IPS-NIHi7 (cell line): ENCODE measurements at regions not wholly inside any gene's neighbourhood (a gene's known extent, or its start where the extent isn't known, plus 50 kb on each side); places are given as distances from the start of the nearest gene placed in this dataset.
"Not testable (repeated sequence)": the region's sequence is repeated elsewhere in the genome, so short reads cannot be mapped to it uniquely, and the experiment has no call there.

ENCODE experiments used
- DNase-seq: peaks from one replicate; pipeline ENCODE4 v3.0.0; 2012; ENCODE audit warnings: mixed read lengths; ENCODE audit errors: extremely low spot score

DNA sequence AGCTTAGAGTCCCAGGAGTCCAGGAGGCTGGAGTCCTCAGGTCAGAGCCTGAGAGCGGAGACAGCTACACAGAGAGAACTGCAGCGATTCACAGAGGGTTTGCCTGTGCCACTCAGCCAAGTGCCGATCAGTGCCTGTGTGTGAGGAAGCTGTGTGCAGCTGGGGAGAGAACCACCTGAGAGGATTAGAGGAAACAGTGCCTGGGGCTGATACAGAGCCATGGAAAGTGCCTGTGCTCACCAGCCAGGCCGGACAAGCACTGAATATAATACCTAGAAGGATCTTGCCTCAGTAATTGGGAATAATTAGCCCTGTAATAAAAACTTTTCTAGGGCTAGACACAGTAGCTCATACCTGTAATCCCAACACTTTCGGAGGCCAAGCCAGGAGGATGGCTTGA lies 134.7 kb downstream of the ARHGAP11B start:
- not testable (repeated sequence) for DNase-seq

DNA sequence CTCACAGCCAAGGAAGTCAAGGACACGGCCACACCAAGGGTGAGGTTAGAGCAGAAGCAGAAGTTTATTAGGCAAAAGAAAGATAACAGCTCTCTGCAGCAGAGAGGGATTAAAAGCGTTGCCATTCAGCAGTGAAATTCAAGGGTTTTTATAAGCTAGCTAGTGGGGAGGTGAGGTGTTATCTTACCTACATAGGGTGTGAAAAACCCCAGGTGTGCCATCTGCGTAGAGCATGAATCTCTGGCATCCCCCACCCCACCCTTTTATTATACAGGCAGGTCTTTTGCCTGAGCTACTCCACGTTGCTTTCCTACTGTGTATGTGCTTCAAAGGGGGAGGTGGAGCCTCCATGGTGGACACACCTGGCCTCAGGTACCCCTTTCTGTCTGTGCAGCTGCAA lies 135.4 kb downstream of the ARHGAP11B start:
- DNase-seq = not testable (repeated sequence)

- DNase-seq = not testable (repeated sequence)
Measured at GRCh38 chr15:30769390-30770124, 134.2 kb upstream of the FAN1 start.

DNA sequence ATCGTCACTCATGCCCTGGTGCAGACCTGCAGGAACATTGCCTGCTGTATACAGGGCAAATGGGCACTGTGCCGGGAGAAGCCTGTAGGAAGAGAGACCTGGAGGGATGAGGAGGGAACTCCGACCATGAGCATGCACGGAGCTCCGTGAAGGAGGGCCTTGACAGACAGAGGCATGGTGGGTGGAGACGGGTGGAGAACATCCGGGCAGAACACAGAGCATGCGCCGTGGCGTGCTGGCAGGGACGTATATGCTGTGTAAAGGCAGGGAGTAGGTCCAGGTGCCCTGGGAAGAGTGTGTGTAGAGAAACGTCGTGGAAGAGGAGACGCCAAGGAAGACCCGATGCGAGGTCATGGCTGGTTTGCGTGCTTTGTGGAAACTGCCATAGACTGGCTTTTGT lies 133.0 kb upstream of the FAN1 start:
- DNase-seq = no peak

- DNase-seq = no peak
Measured at GRCh38 chr15:30783019-30783418, 120.7 kb upstream of the FAN1 start.

- DNase-seq = no peak
Measured at GRCh38 chr15:30788595-30788994, 115.1 kb upstream of the FAN1 start.

- DNase-seq = peak; percentile 22
Measured at GRCh38 chr15:30791239-30792175, 112.2 kb upstream of the FAN1 start.

- DNase-seq = not testable (repeated sequence)
Measured at GRCh38 chr15:30792843-30793242, 110.9 kb upstream of the FAN1 start.

DNA sequence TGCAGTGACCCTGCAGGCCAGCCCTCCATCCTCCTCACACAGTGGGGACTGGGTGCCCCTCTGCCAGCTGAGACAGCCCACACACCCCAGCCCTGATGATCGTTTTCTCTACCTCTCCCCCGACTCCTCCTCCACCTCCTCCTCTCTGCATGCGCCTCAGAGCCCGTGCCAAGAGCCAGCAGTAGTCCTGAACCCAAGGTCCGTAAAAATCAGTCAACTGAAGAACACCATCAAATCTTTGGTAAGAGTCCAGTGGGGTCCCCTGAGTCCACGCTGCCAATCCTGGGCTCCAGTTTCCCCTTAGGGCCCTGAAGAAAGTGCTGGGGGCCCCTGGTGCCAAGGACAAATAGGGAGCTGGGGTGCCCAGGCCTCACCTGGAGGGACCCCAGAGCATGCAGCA lies 109.3 kb upstream of the FAN1 start:
- no peak for DNase-seq

DNA sequence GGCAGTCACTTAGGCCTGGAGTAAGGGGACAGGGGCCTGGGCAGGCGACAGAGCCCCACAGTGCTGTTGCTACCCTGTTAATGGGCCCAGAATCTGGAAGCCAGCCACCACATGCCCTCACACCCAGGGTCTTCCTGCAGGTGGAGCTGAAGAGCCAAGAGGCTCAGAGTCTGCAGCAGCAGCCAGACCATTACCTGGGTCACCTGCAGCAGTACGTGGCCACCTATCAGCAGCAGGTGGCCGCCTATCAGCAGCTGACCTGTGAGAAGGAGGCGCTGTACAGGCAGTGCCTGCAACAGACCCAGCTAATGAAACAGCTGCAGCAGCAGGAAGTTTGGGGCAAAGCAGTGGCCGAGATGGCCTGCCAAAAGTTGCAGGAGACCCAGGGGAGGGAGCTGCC lies 104.2 kb upstream of the FAN1 start:
- DNase-seq = not testable (repeated sequence)

- not testable (repeated sequence) for DNase-seq
Measured at GRCh38 chr15:30801140-30801895, 102.4 kb upstream of the FAN1 start.

GRCh38 chr15:30802001-30802400 lies 101.7 kb upstream of the FAN1 start:
- not testable (repeated sequence) for DNase-seq

GRCh38 chr15:30803703-30804102 lies 100.0 kb upstream of the FAN1 start:
- not testable (repeated sequence) for DNase-seq

DNA sequence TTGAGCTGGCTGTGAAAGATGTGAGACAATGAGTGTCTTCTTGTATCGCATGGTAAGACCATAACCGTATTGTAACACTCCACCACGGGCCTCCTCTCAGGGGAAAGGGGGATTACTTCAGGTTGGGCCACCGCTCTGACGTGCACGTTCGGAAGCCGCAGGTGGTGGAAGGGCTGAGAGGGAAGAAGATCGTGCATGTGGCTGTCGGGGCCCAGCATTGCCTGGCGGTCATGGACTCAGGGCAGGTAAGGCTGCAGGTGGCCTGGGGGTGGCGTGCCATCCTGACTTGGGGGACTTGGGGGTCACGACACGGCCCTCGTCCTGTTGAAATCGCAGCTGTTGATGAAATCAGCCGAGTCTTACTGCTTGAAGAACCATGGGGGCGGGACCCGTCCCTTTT lies 87.3 kb upstream of the FAN1 start:
- no peak for DNase-seq

DNA sequence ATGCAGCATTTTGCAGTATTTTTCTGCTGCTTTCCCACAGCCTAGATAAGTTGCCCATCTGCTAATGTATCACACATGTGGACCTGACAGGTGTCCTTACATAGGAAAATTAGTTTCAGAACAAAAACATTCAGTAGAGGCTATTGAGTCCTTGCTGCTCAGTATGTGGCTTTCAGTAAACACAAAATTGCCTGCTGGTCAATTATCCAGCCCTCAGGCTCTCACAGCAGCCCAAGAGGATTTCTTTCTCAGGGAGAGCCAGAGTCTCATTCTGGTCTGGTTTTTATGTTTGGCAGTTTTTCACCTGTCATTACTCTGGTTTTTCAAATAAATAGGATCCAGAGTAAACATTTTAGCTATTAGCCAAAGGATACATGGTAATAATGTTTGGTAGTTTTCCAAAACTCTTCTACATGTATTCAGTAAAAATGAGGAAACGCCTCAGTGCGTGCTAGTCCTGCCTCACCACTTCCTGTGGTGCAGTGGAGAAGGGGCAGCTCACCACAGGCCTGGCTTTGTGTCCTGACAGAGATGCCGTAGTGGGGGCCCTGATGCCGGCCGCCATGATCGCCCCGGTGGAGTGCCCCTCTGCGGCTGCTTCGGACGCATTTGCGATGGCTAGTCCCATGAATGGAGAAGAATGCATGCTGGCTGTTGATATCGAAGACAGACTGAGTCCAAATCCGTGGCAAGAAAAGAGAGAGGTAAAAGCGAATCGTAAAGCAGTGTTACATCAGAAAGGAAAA lies 80.5 kb upstream of the FAN1 start:
- not testable (repeated sequence) for DNase-seq

DNA sequence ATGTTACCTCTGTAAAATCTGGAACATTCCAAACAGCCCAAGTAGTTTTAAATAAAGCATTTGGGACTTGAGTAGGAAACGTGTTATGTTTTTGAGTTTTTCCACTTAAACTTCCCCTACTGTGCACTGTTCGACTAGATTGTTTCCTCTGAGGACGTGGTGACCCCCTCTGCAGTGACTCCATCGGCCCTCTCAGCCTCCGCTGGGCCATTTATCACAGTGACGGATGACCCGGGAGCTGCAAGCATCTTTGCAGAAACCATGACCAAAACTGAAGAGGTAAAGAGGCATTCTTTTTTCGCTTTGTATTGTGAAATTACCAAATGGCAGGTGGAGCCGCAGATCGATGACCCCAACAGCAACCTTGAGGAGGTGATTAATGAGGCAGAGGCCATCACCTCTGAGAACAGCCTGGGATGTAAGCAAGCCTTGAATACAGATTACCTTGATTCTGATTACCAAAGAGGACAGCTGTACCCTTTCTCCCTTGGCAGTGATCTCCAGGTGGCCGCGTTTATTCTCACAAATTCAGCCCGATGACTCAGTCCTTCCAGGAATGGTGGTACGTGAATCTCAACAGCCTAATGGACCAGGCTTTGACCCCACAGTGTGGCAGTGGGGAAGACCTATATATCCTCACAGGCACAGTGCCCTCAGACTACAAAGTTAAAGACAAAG lies 79.1 kb upstream of the FAN1 start:
- DNase-seq = no peak

DNA sequence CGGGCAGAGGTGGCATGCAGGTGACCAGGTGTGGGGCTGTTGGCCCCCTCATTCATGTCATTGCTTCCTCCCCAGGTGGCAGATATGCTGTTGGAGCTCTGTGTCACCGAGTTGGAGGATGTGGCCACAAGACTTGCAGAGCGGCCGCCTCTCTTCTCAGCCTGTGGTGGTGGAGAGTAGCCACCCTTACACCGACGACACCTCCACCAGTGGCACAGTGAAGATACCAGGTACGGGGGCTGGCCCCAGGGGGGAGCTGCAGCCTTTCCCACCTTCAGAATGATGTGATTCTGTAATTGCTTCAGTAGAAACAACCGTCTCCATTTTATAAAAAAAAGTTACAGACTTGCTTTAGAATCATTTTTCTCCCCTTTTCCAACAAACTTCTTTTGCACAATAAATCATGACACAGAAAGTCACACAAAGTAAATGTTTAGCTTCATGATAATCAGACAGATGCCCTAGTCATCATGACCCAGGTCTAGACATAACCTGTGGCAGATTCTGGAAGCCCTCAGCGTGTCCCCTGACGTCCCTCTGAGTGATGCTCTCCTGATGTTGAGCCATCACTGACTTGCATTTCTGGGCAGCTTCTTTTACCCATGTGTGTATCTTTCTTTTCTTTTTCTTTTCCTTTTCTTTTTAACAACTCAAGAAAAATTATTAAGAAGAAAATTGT lies 76.0 kb upstream of the FAN1 start:
- no peak for DNase-seq

DNA sequence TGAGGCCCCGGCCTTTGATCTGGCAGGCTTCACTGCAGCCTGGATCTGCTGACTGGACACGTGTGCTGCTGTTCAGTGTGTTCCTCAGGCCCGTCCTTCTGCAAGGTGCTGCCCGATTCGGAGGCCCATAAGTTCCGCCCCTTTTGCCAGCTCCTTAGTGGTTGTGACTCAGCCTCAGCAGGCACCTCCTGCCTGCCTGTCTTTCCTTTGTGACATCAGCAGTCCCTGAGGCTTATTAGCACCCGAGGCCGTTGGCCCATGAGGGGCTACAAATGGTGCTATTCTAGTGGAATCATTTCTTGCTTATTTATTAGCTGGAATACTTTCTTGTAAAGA lies 75.4 kb upstream of the FAN1 start:
- DNase-seq = peak; percentile 31

GRCh38 chr15:30830961-30831360 lies 72.8 kb upstream of the FAN1 start:
- DNase-seq = no peak

DNA sequence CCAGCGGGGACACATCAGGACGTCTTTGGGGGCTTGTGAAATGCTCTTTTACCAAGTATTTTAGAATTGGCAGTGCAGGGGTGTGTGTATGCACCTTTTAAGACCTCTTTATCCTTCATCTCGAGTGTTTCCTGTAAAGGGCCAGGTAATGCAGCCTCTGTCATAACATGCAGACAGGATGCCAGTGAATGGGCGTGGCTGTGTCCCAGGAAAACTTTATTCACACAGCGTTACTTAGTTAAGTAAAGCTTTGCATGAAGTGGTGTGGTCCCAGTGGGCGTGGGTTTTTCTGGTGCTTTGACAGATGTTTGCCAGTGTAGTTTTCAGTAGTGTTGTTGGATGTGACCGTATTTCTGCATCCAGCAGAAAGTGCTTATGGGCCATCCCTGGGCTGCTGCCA lies 70.3 kb upstream of the FAN1 start:
- DNase-seq = not testable (repeated sequence)
